ENCODE measurements at regions not wholly inside any gene's neighbourhood (a gene's known extent, or its start where the extent isn't known, plus 50 kb on each side); places are given as distances from the start of the nearest gene placed in this dataset.
"Not testable (repeated sequence)": the region's sequence is repeated elsewhere in the genome, so short reads cannot be mapped to it uniquely, and the experiment has no call there.

DNA sequence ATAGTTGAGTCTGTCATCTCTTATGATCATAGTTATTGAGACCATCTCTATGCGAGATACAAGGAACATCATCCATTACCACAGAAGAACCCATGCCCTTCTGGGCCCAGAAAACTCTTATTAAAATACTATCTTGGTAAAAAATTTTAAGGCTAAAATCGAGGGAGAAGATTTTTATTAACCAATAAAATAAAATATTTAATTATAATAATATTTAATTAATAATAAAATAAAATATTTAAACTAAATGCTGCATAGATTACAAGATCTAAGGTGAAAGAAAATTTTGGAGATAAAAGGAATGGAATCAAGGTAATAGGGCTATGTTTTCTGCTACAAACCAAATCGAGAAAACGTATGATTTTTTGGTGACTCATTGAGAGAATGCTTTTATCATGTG lies 540.2 kb downstream of the KCNH5 start:
- DNase-seq (ENCODE audit: low read depth, low spot score): no peak

DNA sequence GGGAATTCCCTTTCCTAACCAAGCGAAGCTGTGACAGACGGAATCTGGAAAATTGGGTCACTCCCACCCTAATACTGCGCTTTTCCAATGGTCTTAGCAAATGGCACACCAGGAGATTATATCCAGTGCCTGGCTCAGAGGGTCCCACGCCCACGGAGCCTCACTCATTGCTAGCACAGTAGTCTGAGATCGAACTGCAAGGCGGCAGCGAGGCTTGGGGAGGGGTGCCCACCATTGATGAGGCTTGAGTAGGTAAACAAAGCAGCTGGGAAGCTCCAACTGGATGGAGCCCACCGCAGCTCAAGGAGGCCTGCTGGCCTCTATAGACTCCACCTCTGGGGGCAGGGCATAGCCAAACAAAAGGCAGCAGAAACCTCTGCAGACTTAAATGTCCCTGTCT lies 523.9 kb downstream of the KCNH5 start:
- DNase-seq (ENCODE audit: low read depth, low spot score): not testable (repeated sequence)

DNA sequence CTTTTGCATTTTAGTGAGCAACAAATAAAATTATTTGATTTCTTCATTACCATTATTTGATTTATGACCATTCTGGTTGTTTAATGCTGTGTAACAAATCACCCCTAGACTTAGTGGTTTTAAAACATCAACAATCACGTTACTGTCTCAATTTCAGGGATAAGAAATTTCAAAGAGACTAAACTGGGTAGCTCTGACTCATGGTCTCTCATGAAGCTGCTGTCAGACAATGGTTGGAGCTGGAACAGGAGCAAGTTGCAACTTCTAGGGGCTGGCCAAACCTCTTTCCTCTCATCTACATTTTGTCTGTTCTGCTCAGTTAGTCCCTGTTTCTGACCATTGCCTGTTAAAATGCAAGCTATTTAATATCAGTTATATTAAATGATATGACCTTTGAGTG lies 517.0 kb downstream of the KCNH5 start:
- no peak for DNase-seq (ENCODE audit: low read depth, low spot score)

DNA sequence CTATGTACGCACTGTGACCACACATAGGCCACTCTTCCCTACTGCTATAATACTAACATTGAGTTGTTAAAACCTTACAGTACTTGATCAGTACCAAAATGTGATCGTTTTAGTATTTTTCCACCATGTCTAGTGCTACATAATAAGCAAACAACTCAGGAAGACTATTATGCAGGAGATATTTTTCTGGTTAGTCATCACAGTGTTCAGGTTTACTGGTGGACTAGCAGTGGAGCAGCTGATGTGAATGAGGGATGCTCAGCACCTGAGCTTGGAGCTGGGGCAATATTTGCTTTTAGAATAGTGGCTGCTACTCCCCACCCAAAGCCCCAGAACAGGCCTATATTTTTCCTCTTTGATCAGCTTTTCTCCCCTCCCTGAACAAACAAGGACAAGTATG lies 513.1 kb downstream of the KCNH5 start:
- no peak for DNase-seq (ENCODE audit: low read depth, low spot score)

DNA sequence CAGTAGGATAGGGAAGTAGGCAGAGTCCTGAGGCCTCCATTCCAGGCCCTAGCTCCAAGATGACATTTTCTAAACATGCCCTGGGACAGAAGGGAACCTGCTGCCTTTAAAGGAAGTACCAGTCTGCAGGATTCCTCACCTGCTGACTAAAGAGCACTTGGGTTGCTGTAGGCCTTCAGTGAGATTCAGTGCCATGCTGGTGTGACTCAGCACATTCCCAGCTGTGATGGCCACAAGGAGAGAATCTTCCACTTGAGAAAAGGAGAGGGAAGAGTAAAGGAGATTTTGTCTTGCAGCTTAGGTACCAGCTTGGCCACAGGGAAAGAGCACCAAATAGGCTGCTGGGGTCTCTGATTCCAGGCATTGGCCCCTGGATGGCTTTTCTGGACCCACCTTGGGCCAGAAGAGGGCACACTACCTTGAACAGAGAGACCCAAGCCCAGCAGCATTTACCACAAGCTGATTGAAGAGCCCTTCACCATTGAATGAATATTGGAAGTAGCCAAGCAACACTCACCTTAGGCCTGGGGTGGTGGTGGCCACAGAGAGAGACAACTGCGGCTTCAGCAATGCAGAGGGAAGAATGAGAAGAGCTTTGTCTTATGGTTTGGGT lies 498.3 kb downstream of the KCNH5 start:
- DNase-seq (ENCODE audit: low read depth, low spot score): no peak

DNA sequence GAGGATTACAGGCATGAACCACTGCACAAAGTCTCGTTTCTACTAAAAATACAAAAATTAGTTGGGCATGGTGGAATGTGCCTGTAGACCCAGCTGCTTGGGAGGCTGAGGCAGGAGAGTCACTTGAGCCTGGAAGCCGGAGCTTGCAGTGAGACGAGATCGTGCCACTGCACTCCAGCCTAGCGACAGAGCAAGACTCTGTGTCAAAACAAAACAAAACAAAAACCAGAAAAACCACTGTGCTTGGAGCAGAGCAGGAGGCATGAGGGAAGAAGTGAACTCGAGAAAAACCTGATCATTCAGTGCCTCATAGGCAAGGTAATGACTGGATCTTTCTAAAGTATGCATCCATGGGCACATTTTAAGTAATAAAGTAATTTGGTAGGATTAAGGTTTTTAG lies 487.8 kb downstream of the KCNH5 start:
- DNase-seq (ENCODE audit: low read depth, low spot score): no peak

DNA sequence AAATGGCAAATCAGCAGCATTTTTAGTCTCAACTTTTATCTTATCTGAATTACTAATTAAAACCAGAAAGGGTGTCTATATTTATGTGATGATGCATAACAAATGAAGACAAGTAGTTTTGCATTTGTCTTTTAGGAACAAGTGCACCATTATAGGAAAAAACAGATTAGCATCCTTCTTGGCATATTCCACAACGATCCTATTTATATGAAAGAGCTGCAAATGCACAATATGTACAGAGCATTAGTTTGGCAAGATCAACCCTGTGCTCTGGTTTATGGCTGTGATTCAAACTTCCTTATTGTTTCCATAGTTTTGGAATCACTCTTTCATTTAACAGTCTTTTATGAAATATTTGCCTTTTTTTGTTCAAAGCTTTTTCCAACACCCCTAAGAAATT lies 486.8 kb downstream of the KCNH5 start:
- DNase-seq (ENCODE audit: low read depth, low spot score): no peak

DNA sequence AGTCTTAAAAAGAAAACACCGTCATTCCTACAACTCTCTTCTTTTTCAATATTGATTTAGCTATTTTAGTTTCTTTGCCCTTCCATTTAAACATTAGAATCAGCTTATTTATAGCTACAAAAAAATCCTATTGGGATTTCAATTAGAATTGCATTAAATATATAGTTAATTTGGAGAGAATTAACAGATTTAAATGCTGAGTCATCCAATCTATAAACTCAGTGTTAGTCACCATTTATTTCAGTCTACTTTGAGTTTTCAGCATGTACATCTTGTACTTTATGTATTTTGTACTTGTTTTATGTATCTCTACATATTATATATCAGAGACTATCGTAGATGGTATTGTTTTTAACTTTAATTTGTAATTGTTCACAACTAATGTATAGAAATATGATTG lies 460.0 kb downstream of the KCNH5 start:
- DNase-seq (ENCODE audit: low read depth, low spot score): no peak

DNA sequence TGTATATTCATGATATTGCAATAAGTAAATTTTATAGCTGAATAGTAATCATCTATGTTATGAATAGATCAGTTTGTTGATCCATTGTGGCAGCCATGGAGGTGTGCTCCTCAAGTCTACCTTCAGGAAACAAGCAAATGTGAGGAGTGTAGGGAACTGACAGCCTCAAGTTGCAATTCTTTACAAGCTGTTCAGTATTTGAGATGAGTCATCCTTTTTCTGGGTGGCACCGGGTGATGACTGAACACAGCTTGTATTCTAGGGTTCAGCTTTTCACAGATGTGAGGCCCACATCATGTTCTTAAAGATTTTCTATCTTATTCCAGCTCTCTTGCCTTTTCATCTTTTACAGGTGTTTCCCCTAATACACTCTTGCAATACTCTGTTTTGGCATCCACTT lies 452.4 kb downstream of the KCNH5 start:
- DNase-seq (ENCODE audit: low read depth, low spot score): no peak

DNA sequence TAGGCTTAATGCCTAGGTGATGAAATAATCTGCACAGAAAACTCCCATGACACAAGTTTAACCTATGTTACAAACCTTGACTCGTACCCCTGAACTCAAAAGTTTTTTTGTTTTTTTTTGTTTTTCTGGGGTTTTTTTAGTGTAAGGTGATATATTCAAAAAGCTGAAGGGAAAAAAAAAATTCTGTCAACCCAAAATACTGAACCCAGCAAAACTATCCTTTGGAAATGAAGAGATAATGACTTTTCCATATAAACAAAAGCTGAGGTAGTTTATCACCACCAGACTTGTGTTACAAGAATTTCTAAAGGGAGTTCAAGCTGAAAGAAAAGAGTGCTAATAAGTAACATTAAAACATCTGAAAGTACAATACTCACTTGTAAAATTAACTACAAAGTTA lies 448.1 kb downstream of the KCNH5 start:
- no peak for DNase-seq (ENCODE audit: low read depth, low spot score)

DNA sequence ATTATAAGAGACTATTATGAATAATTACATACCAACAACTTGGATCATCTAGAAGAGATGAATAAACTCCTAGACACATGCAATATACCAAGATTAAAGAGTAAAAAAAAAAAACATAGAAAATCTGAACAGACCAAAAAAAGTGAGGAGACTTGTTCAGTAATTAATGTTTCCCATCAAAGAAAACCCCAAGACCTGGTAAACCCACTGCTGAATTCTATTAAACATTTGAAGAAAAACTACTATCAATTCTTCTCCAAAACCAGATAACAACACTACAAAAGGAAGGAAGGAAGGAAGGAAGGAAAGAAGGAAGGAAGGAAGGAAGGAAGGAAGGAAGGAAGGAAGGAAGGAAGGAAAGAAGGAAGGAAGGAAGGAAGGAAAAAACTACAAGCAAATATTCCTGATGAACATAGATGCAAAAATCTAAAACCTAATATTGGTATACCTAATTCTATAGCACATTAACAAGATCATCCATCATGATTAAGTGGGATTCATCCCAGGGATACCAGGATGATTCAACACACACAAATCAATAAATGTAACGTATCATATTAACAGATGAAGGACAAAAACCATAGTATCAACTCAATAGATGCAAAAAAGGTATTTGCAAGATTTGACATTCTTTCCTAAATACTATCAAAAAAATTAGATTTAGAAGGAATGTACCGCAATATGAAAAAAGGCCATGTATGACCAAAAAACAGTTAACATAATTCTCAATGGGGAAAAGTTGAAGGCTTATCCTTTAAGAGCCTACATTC lies 445.5 kb downstream of the KCNH5 start:
- no peak for DNase-seq (ENCODE audit: low read depth, low spot score)

DNA sequence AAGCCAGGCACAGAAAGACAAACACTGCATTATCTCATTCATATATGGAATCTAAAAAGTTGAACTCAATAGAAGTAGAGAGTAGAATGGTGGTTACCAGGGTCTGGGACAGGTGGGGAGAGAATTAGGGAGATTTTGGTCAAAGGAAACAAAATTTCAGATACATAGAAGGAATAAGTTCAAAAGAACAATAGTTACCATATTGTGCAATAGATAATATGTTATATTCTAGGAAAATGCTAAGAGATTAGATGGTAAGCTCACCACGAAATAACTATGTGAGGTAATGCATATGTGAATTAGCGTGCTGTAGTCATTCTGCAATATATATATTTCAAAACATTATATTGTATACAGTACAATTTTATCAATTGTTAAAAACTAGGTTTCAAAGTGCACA lies 442.5 kb downstream of the KCNH5 start:
- no peak for DNase-seq (ENCODE audit: low read depth, low spot score)

DNA sequence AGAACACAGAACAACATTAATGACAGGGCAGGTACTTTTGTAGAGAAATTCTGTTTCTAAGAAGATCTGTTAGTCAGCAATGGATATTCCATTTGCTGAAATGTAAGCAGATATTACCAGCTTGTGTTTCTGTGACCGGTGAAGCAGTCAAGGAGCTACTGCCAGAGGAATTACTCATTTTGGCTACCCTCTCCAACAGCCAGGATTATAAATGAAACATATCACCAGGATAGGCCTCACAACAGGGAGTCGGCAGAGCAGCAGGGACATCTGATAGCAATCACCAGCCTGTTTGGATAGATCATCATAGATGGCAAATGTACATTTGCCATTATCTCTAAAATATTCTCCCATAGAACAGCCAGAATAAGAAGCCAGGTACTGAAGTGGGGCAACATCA lies 440.7 kb downstream of the KCNH5 start:
- DNase-seq (ENCODE audit: low read depth, low spot score): no peak

DNA sequence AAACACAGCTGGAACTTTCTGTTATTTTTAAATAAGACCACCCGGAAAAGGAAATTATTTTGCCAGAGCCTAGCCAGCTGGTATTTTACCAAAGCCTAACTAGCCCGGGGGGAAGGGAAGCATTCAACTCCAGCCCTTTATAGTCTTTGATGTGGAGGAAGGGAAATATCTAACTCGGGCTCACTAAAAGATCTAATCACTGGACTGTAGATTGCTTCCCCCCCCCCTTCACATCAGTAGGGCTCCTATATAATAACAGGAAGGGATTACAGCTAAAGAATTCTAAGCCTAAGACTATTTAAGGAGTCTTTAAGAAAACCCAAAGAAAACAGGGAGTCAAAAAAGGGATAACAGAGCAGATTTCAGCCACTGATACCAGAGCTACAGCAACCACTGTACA lies 431.1 kb downstream of the KCNH5 start:
- no peak for DNase-seq (ENCODE audit: low read depth, low spot score)

DNA sequence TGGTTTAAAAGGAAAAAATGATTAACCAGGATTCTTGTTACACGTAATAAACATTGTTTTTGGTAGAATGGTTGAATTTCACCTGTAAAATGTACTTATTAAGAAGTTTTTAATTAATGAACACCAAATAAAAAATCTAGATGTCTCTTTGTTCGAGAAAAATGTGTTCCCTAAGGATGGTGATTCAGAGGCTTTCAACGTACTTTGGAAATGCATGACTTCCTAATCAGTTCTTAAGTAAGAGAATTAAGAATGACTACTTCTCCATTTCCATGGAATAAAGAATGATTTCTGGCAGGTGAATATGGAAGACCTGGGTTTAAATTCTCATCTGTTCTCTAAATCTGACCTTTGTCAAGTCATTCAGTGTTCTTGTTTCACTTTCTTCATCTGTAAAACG lies 428.6 kb downstream of the KCNH5 start:
- DNase-seq (ENCODE audit: low read depth, low spot score): no peak

DNA sequence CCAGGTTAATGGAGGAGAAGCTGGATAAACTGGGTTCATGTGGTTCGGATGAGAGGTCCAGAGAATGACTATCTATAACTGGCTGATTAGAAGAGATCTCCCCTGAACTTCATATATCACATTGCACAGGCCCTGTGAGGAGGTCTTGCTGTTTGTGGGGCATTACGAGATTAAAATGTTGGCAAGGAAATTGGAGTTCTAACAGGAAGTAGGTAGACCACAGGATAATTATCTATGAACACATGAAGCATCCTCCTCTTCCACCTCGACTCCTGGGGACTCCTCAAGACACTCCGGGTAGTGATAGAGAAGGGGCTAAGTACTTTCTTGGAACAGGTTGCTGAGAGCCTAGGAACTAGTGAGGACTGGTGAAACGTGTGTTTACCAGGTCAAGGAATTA lies 418.8 kb downstream of the KCNH5 start:
- no peak for DNase-seq (ENCODE audit: low read depth, low spot score)

DNA sequence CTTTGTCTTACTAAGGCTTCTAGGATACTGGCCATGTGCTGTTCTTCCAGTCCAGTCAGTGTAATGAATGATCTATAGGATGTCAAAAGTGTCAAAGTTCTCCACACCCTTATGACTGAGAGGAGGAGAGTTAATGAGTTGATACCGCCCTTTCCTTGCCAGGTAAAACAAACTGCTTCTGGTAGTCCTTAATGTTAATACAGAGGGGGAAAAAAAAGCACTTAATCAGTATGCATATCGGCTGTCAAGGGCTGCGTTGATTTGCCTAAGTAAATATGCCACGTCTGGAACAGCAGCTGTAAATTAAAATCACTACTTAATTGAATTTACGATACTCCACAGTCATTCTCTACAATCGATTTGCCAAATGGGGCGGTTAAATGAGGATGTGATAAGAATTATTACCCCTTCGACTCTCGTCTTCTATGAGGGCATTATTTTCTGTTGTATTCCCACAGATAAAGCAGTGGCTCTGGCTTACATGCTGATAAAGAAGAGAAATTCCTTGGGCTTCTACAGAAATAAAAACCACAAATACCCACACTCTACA lies 416.0 kb downstream of the KCNH5 start:
- DNase-seq (ENCODE audit: low read depth, low spot score): no peak

DNA sequence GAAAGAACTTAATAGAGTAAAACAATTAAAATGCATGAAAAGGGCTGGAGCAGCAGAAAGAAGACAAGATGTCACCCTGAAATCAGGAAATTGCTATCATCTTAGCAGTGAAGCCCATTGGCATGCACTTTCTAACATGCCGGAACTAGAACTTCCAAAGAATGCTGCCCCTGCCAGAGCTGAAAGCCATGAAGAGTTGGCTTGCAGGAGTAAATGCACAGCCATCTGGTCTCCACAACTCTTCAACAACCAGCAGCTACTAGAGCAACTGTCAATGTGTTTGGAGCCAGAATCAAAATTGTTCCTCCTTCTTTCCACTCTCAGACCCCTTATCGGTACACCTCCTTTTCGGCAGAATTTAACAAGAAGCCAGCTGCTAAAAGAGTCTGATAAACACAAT lies 414.1 kb downstream of the KCNH5 start:
- DNase-seq (ENCODE audit: low read depth, low spot score): no peak

DNA sequence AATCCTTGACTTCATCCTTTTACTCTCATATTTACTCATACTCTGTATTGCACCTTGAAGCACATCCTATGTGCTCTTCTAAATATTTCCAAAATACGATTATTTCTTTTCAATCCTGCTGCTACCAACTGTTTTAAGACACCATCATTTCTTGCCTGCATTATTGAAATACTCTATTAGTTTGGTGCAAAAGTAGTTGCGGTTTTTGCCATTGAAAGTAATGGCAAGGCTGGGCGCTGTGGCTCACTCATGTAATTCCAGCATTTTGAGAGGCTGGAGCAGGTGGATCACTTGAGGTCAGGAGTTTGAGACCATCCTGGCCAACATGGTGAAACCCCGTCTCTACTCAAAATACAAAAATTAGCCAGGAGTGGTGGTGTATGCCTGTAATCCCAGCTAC lies 412.5 kb downstream of the KCNH5 start:
- no peak for DNase-seq (ENCODE audit: low read depth, low spot score)

DNA sequence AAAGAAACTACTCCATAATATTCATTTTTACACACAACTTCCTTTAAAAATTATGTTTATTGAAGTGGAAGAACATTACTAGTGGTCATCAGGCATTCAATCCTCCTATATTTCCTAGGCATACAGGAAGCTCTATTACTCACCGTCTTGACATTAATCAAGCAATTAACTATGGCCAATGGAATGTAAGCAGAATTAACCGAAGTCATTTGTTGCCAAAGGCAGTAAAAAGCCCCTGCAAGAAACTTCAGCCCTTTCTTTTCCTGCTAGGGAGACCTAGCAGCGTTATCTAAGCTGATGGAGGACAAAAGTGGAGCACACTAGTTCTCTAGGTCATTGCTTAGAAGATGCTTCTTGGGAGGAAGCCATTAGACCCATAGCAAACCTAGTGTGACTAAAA lies 399.6 kb downstream of the KCNH5 start:
- DNase-seq (ENCODE audit: low read depth, low spot score): no peak

Measured in brain pericyte (primary cell).